ENCODE measurements at regions not wholly inside any gene's neighbourhood (a gene's known extent, or its start where the extent isn't known, plus 50 kb on each side); places are given as distances from the start of the nearest gene placed in this dataset.

DNA sequence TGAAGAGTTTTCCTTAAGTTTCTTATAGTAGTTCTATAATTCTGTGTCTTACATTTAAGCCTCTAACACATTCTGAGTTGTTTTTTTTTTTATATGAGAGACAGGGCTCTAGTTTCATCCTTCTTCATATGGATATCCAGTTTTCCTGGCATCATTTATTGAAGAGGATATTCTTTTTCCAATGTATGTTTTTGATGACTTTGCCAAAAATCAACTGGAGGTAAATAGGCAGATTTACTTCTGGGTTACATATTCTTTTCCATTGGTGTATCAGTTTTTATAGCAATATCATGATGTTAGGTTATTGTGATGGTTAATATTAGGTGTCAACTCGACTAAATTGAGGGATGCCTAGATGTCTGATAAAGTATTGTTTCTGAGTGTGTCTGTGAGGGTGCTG, 650.7 kb upstream of the GRID2 start:
- Histone ChIP-seq H3K4me3 (no peak overlapping the region), H3K9me3 (ENCODE audit: control insufficient read depth in 4 of 4, insufficient read depth in 3 of 4, low read length in 3 of 4) (no peaks in the 10 kb centered on the region), H3K9ac (ENCODE audit: insufficient read depth in 1 of 2, low read length in 2 of 2) (no peak overlapping the region), H3K27me3 (ENCODE audit: control insufficient read depth in 3 of 3, insufficient read depth in 3 of 3, low read length in 2 of 3) (no peaks in the 10 kb centered on the region), H3K36me3 (ENCODE audit: control insufficient read depth in 4 of 4, insufficient read depth in 4 of 4, low read length in 4 of 4) (no peaks in the 10 kb centered on the region), H3K4me1 (ENCODE audit: control insufficient read depth in 5 of 5, insufficient read depth in 5 of 5, low read length in 5 of 5) (no peaks in the 10 kb centered on the region), H3K27ac (ENCODE audit: low read depth in 1 of 2, low read length in 1 of 2) (no peak overlapping the region)
- ATAC-seq (ENCODE audit: insufficient read depth, low FRiP score) (no peak), DNase-seq (no peak)
- TF ChIP-seq, protein P1, sequence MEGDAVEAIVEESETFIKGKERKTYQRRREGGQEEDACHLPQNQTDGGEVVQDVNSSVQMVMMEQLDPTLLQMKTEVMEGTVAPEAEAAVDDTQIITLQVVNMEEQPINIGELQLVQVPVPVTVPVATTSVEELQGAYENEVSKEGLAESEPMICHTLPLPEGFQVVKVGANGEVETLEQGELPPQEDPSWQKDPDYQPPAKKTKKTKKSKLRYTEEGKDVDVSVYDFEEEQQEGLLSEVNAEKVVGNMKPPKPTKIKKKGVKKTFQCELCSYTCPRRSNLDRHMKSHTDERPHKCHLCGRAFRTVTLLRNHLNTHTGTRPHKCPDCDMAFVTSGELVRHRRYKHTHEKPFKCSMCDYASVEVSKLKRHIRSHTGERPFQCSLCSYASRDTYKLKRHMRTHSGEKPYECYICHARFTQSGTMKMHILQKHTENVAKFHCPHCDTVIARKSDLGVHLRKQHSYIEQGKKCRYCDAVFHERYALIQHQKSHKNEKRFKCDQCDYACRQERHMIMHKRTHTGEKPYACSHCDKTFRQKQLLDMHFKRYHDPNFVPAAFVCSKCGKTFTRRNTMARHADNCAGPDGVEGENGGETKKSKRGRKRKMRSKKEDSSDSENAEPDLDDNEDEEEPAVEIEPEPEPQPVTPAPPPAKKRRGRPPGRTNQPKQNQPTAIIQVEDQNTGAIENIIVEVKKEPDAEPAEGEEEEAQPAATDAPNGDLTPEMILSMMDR (IDR thresholded peaks at IDR 0.05; ENCODE audit: control extremely low read depth, extremely low read depth): no peak
- 68 to 81% methylated on average over 1 of the region's 1 CpG for WGBS, 2 donors

DNA sequence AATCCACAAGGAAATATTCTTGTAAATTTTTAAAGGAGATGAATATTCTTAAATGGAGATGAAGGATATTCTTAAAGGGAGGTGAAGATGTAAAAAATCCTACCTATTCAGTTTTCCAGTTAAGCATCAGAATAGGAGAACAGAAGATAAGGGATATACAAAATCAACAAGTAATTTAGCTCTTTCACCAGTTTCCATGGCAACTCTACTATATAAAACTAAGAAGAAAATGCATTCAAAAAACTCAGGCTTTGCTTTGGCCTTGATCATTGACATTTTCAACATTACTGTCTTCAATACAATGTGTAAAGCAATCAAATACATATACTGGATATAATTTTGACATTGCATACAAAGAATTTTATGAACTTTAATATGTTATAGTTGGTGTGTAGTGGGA, 622.7 kb upstream of the GRID2 start:
- DNase-seq (no peak), ATAC-seq (ENCODE audit: insufficient read depth, low FRiP score) (no peak)
- no peaks in the 10 kb centered on the region for H3K27me3 ChIP-seq (ENCODE audit: control insufficient read depth in 3 of 3, insufficient read depth in 3 of 3, low read length in 2 of 3)
- no peak overlapping the region for H3K9ac ChIP-seq (ENCODE audit: insufficient read depth in 1 of 2, low read length in 2 of 2)
- peaks cover 0 to 2% (median 0%) of the 10 kb centered on the region in 4 donors for H3K9me3 ChIP-seq (ENCODE audit: control insufficient read depth in 4 of 4, insufficient read depth in 3 of 4, low read length in 3 of 4)
- no peak overlapping the region for H3K27ac ChIP-seq (ENCODE audit: low read depth in 1 of 2, low read length in 1 of 2)
- TF ChIP-seq, protein P1 (IDR thresholded peaks at IDR 0.05; ENCODE audit: control extremely low read depth, extremely low read depth): no peak
- no peaks in the 10 kb centered on the region for H3K36me3 ChIP-seq (ENCODE audit: control insufficient read depth in 4 of 4, insufficient read depth in 4 of 4, low read length in 4 of 4)
- no peaks in the 10 kb centered on the region for H3K4me1 ChIP-seq (ENCODE audit: control insufficient read depth in 5 of 5, insufficient read depth in 5 of 5, low read length in 5 of 5)
- no peak overlapping the region for H3K4me3 ChIP-seq

DNA sequence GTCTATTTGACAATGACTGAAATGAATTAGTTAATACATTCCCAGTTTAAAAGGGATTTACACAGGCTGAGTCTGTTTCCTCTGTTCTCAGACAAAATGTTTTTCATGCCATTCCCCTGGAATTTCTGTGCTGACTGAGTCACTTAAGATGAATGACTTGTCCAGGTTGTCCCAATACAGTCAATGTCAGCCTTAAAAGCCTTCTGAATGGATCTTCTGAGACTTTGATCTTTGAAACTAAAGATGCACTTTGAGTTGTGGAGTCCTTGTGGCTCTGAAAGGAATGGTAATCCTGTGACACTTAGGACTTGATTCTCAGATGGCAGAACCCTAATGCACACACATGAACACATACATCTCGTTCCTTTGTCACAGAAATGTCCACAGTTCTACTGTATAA, 622.2 kb upstream of the GRID2 start:
- WGBS, 2 donors: 30 to 53% methylated on average over 1 of the region's 1 CpG
- no peak for ATAC-seq (ENCODE audit: insufficient read depth, low FRiP score)
- TF ChIP-seq, protein P1 (IDR thresholded peaks at IDR 0.05; ENCODE audit: control extremely low read depth, extremely low read depth): no peak

DNA sequence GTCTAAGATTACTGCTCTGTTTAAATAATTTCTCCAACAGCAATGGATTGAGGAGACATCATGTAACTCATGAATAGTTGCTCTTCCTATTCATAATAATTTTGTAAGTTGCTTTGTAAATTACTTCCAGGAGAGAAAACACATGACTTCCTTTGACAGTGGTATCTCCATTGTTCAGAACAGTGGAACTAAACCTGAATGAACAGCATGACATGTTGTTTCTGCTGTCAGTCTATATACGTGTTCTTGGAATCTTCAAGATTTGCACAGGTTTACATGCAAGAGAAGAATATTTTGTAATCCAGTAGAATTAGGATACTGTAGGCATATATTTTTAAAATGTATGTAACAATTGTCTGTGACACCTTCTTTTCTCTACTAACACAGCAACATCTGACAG, 618.8 kb upstream of the GRID2 start:
- no peak for ATAC-seq (ENCODE audit: insufficient read depth, low FRiP score)
- Histone ChIP-seq H3K27me3 (ENCODE audit: control insufficient read depth in 3 of 3, insufficient read depth in 3 of 3, low read length in 2 of 3) (no peaks in the 10 kb centered on the region), H3K9me3 (ENCODE audit: control insufficient read depth in 4 of 4, insufficient read depth in 3 of 4, low read length in 3 of 4) (no peaks in the 10 kb centered on the region), H3K4me3 (no peak overlapping the region), H3K4me1 (ENCODE audit: control insufficient read depth in 5 of 5, insufficient read depth in 5 of 5, low read length in 5 of 5) (no peaks in the 10 kb centered on the region), H3K27ac (ENCODE audit: low read depth in 1 of 2, low read length in 1 of 2) (no peak overlapping the region), H3K9ac (ENCODE audit: insufficient read depth in 1 of 2, low read length in 2 of 2) (no peak overlapping the region), H3K36me3 (ENCODE audit: control insufficient read depth in 4 of 4, insufficient read depth in 4 of 4, low read length in 4 of 4) (no peaks in the 10 kb centered on the region)
- DNase-seq: no peak
- 62 to 71% methylated on average over 1 of the region's 1 CpG for WGBS, 2 donors
- TF ChIP-seq, protein P1 (IDR thresholded peaks at IDR 0.05; ENCODE audit: control extremely low read depth, extremely low read depth): no peak

More for the DNA sequence above, 622.2 kb upstream of the GRID2 start:
- H3K4me3 ChIP-seq: no peak overlapping the region
- H3K36me3 ChIP-seq (ENCODE audit: control insufficient read depth in 4 of 4, insufficient read depth in 4 of 4, low read length in 4 of 4): no peaks in the 10 kb centered on the region
- H3K9ac ChIP-seq (ENCODE audit: insufficient read depth in 1 of 2, low read length in 2 of 2): no peak overlapping the region
- peaks cover 0 to 2% (median 0%) of the 10 kb centered on the region in 4 donors for H3K9me3 ChIP-seq (ENCODE audit: control insufficient read depth in 4 of 4, insufficient read depth in 3 of 4, low read length in 3 of 4)
- no peak overlapping the region for H3K27ac ChIP-seq (ENCODE audit: low read depth in 1 of 2, low read length in 1 of 2)
- no peaks in the 10 kb centered on the region for H3K27me3 ChIP-seq (ENCODE audit: control insufficient read depth in 3 of 3, insufficient read depth in 3 of 3, low read length in 2 of 3)
- H3K4me1 ChIP-seq (ENCODE audit: control insufficient read depth in 5 of 5, insufficient read depth in 5 of 5, low read length in 5 of 5): no peaks in the 10 kb centered on the region
- no peak for DNase-seq
